Skin of body (tissue), 1 donor: ENCODE measurements at regions not wholly inside any gene's neighbourhood (a gene's known extent, or its start where the extent isn't known, plus 50 kb on each side); places are given as distances from the start of the nearest gene placed in this dataset.
"Not testable (repeated sequence)": the region's sequence is repeated elsewhere in the genome, so short reads cannot be mapped to it uniquely, and the experiment has no call there.

Experiments used
- DNase-seq: peaks from one replicate; lab custom pipeline; 2025; lab: John Stamatoyannopoulos, UW

DNA sequence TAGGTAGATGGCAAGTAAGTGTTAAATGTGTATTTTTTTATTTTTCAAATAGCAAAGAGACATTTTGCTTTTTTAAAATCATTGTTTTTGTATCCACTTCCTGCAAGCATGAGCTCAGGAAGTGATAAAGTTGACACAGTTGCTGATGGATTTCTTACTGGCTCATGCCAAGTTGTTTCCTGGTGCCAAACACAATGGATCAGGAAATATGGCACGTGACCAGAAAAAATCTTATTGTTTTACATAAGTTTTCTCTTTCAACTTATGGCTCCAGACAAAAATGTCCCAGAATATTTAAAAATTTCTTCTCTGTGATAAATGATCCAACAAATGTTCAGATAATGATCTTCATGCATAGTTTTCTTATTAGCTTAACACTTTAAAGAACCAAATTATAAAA lies 1279.1 kb upstream of the FLRT2 start:
- peak; percentile 50 for DNase-seq

DNA sequence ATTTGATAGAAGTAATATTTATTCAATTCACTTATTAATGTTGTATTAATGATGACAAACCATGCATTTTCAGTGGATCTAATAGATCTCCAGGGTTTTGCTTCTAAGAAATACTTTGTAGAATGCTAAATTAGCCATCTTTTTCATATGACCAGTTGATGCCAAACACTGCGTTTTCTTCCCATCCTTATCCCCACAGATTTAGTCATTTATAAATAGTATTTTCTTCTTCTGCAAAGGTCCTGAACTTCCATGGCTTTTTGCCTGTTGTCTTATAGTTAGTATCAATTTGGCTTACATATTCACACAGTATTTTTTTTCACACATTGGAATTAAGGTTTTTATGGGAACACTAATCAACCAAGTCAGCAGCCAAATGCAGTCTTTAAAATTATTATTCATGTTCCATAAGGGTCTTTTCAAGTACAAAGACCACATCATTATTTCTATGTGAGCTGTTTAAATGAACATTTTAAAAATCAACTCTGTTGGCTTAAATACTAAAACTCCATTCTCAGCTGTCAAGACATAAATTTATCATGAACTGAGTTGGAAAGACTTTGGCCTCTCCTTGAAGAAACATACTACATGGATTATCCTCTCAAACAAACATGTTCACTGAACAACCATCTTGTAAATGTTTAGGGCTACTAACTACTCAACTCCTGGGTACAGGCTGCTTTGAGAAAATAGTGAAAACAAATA lies 1278.4 kb upstream of the FLRT2 start:
- peak; percentile 11 for DNase-seq

GRCh38 chr14:84252706-84253105 lies 1277.2 kb upstream of the FLRT2 start:
- no peak for DNase-seq

GRCh38 chr14:84253326-84253725 lies 1276.6 kb upstream of the FLRT2 start:
- DNase-seq = no peak

DNA sequence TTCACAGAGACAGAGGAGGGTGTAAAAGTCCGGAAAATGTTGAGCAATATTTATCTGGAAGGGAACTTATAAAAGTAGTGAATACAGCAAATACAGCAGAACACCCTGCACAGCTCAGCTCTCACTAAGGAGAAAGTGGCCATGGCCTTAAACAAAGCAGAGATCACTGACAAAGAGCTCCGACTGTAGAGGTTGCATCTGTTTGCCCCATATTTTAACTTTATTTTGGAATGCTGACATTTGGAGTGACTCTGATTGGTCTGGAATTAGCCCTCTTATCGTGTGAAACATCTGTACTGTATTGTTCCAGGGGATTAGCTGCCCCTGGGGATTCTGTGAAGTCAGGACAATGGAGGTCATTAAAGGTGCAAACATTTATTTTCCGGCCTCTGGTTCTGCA lies 1275.7 kb upstream of the FLRT2 start:
- peak; percentile 11 for DNase-seq

DNA sequence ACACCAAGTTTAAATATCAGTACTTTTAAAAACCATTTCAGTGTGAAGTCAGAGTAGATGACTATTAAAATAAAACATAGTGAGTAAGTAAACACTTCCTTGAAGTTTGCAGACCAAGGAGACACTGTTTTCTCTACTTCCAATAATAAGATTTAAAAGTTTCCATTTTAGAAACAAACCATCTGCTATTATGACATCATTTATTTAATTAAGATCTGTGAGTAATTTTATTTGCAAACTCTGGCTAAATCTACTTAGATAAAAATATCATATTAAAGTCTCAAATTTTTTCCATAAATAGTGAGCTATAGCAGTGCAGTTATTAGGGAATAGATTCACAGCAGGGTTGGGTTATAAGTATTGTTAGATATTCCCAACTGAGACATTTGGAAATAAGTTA lies 1267.0 kb upstream of the FLRT2 start:
- no peak for DNase-seq

GRCh38 chr14:84272290-84272721 lies 1257.6 kb upstream of the FLRT2 start:
- peak; percentile 69 for DNase-seq

GRCh38 chr14:84273181-84273580 lies 1256.8 kb upstream of the FLRT2 start:
- no peak for DNase-seq

DNA sequence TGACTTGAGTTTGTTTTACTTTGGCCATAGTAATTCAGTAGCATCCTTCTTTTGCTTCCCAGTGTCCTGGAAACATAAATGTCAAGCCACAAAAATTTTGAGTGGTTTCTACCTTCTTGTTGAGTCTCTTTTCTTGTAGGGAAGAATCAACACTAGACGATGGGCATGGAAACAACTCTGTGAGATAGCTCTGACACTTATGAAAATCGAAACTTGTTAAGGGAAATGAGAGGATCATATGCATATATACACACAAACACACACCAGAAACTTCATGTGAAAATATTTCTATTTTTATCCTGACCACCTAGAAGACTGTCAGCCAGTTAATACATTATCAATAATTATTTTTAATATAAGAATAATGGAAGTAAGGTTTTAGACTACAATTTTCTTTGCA lies 1247.3 kb upstream of the FLRT2 start:
- no peak for DNase-seq

GRCh38 chr14:84288781-84289180 lies 1241.2 kb upstream of the FLRT2 start:
- no peak for DNase-seq

DNA sequence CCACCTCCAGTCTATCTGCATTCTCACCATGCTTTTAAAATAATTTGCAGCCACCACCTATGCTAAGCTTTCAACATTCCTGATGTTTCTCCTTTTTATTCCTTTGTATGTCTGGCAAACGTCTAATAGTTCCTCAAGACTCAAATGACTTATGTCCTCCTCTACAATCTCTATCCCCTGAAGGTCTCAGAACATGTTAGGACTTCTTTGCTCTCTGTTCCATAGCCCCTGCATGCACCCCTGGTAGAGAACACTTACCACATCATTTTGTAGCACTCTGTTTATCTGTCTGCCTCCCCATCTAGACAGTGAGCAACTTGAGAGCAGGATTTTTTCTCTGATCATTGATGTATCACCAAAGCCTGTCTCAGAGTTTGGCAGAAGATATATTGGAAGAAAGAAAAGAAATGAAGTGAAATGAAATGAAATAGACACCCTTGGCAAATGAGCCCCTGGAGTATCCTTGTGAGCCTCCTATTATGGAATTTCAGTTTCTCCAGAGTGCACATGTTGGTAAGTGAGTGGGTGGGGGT lies 1231.2 kb upstream of the FLRT2 start:
- no peak for DNase-seq

- DNase-seq = no peak
Observed at GRCh38 chr14:84303140-84303539, 1226.8 kb upstream of the FLRT2 start.

- no peak for DNase-seq
Observed at GRCh38 chr14:84312551-84312950, 1217.4 kb upstream of the FLRT2 start.

GRCh38 chr14:84323450-84323849 lies 1206.5 kb upstream of the FLRT2 start:
- DNase-seq = no peak

DNA sequence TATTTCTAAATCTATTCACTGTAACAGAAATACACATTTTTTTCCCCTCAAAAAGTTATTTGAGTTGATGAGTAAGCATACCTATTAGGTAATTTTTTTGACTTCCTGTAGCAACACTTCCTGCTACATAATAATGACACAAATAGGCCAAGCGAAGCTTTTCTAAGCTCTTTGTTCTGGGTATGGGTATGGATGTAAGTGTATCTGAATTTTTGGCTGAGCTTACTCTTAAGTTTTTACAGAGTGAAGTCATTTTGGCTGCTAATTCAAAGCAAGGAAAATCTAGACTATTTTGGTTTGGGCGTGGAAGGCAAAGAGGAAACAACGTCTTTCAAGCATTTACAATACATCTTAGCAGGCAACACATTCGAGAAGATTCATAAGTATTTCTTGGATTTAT lies 1206.0 kb upstream of the FLRT2 start:
- DNase-seq = peak; percentile 87

DNA sequence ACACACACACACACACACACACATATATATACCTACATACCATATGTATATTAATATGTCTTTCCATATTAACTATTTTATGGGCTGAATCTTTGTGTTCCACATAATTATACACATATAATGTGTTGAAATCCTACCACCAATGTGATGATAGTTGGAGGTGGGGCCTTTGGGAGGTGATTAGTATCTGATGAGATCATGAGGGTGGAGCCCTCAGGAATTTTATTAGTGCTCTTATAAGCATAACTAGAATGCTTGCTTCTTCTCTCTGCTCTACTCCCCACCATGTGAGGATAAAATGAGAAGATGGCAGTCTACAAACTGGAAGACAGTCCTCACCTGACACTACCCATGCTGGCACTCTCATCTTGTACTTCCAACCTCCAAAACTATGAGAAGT lies 1193.5 kb upstream of the FLRT2 start:
- no peak for DNase-seq

GRCh38 chr14:84340938-84341337 lies 1189.0 kb upstream of the FLRT2 start:
- peak; percentile 8 for DNase-seq

GRCh38 chr14:84341867-84342266 lies 1188.1 kb upstream of the FLRT2 start:
- DNase-seq = not testable (repeated sequence)

DNA sequence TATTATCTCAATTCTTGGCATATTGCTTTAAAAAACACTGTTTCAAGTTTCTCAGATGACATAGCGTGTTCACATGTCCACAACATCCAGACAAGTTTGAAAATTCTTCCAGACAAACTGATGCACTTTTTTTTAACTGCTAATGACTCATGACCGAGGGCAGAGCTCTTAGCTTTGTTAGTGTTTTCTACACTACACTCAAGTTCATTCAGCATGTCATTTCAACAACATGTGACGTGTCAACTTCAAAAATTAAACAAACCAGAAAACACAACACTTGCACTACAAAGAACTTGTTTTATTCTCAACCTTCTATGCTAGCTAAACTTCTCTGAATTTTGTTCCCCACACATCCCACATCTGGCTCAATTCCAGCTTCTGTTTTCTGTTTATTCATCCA lies 1186.3 kb upstream of the FLRT2 start:
- DNase-seq = peak; percentile 14

GRCh38 chr14:84351646-84352045 lies 1178.3 kb upstream of the FLRT2 start:
- DNase-seq = no peak

- DNase-seq = no peak
Observed at GRCh38 chr14:84361476-84361875, 1168.5 kb upstream of the FLRT2 start.

DNA sequence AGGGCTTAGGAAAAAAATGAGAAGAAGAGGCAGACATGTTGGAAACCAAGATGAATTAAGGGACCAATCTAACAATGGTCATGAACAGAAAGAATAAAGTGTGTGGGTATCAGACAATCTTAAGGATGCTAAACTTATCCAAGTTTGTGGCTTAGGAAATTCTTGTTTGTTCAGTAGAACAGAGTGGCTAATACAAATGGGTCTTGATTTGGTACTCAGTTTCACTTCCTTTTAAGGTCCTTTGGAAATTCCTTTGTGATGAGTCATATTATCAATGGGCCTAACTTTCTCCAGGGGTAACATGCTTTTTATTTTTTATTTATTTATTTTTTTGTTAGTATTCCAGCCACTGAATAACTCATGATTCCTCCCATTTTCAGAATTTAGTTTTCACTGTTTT lies 1154.7 kb upstream of the FLRT2 start:
- no peak for DNase-seq

GRCh38 chr14:84390010-84390409 lies 1139.9 kb upstream of the FLRT2 start:
- no peak for DNase-seq

GRCh38 chr14:84397631-84398030 lies 1132.3 kb upstream of the FLRT2 start:
- no peak for DNase-seq
